ENCODE measurements at regions not wholly inside any gene's neighbourhood (a gene's known extent, or its start where the extent isn't known, plus 50 kb on each side); places are given as distances from the start of the nearest gene placed in this dataset.

DNA sequence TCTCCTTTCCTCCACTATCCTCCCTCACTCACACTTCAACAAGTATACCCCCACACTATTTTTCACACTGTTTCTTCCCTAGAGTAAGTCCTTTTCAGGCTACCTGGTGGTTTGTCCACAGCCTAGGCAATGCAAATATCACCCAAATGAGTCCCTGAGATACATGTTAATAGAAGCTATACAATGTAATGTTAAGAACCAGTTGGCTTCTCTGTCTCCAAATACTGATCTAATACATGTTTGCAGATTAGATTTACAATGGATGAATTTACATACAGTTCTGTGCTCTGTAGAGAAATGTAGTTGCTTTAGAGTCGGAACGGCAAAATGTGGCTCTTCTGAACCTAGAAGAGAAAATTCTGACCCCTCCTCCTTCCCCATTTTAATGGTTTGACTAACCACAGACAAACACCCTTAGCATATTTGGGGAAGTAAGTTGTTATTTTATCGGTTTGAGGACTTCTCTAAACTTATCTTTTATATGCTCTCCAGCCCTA lies 63.6 kb upstream of the MBNL1 start:
- Histone ChIP-seq H4K20me1 (ENCODE audit: insufficient read depth) (no peaks in the 10 kb centered on the region), H3K4me2 (ENCODE audit: unreplicated experiment) (no peak overlapping the region), H3K79me2 (ENCODE audit: insufficient read depth) (no peaks in the 10 kb centered on the region), H3K27ac (no peak overlapping the region), H3F3A (ENCODE audit: insufficient read depth) (peaks cover 10% of the 10 kb centered on the region; the same call in 1 of the 2 replicates), H2AFZ (no peak overlapping the region), H3K9me3 (ENCODE audit: low read depth) (no peaks in the 10 kb centered on the region), H3K27me3 (replicated peaks; ENCODE audit: insufficient read depth) (no peaks in the 10 kb centered on the region), H3K4me3 (no peak overlapping the region), H3K4me1 (ENCODE audit: insufficient read depth) (peaks cover 19% of the 10 kb centered on the region), H3K9me2 (ENCODE audit: insufficient read depth) (no peaks in the 10 kb centered on the region; the same call in 1 of the 2 replicates), H3K9ac (no peak overlapping the region), H3K36me3 (ENCODE audit: low read depth) (no peaks in the 10 kb centered on the region)
- TF ChIP-seq EZH2 (IDR thresholded peaks at IDR 0.05; ENCODE audit: insufficient read depth, poor library complexity, severe bottlenecking) (no peak), EZH2phosphoT487 (IDR thresholded peaks at IDR 0.05; ENCODE audit: insufficient read depth, low read depth) (no peak)
- no peak for DNase-seq
- in situ Hi-C loops (cut with MboI): no loop called here
- WGBS, 2 experiments (ENCODE audit: low coverage in 1 of 2, low lambda C conversion rate in 2 of 2, missing lambda C conversion rate in 2 of 2): 89 to 92% methylated on average over 3 of the region's 3 CpGs

DNA sequence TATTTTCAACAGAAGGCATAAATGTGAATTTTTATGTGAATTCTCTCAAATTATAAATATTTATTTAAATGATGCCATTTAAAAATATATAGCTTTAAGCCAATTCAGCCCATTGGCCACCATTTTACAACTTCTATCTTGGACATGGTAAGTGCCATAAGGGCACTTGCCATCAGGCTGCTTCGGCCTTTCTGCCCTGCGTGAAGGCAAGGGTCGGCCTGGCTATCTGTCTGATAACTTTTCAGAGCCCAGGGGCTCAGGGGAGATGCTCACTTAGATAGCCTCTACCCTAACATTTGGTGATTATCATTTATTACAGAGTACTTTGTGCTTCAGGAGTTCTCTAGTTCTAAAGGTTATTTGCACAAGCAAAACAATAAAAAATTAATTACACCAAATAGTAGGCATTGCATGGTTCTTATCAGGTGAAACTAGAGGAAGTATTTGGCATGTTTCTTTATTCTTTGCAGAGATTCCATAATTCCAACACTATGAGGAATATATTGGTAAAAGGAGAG lies 62.4 kb upstream of the MBNL1 start:
- H3K36me3 ChIP-seq (ENCODE audit: low read depth): no peaks in the 10 kb centered on the region
- no peaks in the 10 kb centered on the region; the same call in 1 of the 2 replicates for H3K9me2 ChIP-seq (ENCODE audit: insufficient read depth)
- peaks cover 10% of the 10 kb centered on the region; the same call in 1 of the 2 replicates for H3F3A ChIP-seq (ENCODE audit: insufficient read depth)
- no peak overlapping the region for H3K4me3 ChIP-seq
- no peak overlapping the region for H2AFZ ChIP-seq
- H3K27ac ChIP-seq: no peak overlapping the region
- no peak for TF ChIP-seq EZH2 (IDR thresholded peaks at IDR 0.05; ENCODE audit: insufficient read depth, poor library complexity, severe bottlenecking)
- TF ChIP-seq EZH2phosphoT487 (IDR thresholded peaks at IDR 0.05; ENCODE audit: insufficient read depth, low read depth): no peak
- in situ Hi-C loops (cut with MboI): no loop called here
- H4K20me1 ChIP-seq (ENCODE audit: insufficient read depth): no peaks in the 10 kb centered on the region
- peaks cover 19% of the 10 kb centered on the region for H3K4me1 ChIP-seq (ENCODE audit: insufficient read depth)
- no peaks in the 10 kb centered on the region for H3K27me3 ChIP-seq (replicated peaks; ENCODE audit: insufficient read depth)
- no peak overlapping the region for H3K9ac ChIP-seq
- 94 to 97% methylated on average over 3 of the region's 3 CpGs for WGBS, 2 experiments (ENCODE audit: low coverage in 1 of 2, low lambda C conversion rate in 2 of 2, missing lambda C conversion rate in 2 of 2)
- H3K79me2 ChIP-seq (ENCODE audit: insufficient read depth): no peaks in the 10 kb centered on the region
- no peak overlapping the region for H3K4me2 ChIP-seq (ENCODE audit: unreplicated experiment)
- H3K9me3 ChIP-seq (ENCODE audit: low read depth): no peaks in the 10 kb centered on the region
- no peak for DNase-seq

DNA sequence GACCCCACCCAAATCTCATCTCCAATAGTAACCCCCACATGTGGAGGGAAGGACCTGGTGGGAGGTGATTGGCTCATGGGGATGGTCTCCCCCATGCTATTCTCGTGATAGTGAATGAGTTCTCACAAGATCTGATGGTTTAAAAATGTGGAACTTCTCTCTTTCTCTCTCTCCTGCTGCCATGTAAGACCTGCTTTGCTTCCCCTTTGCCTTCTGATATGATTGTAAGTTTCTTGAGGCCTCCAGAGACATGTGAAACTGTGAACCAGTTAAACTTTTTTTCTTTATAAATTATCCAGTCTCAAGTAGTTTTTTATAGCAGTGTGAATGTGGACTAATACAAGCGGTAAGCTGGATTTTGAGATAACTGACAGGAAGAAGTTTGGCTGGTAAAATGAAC lies 60.3 kb upstream of the MBNL1 start:
- Histone ChIP-seq H3K4me1 (ENCODE audit: insufficient read depth) (peaks cover 15% of the 10 kb centered on the region), H3K4me3 (no peak overlapping the region), H3K9me3 (ENCODE audit: low read depth) (no peaks in the 10 kb centered on the region), H3K9ac (no peak overlapping the region), H4K20me1 (ENCODE audit: insufficient read depth) (no peaks in the 10 kb centered on the region), H3F3A (ENCODE audit: insufficient read depth) (peaks cover 8% of the 10 kb centered on the region; the same call in 1 of the 2 replicates), H3K27ac (no peak overlapping the region), H2AFZ (no peak overlapping the region), H3K27me3 (replicated peaks; ENCODE audit: insufficient read depth) (no peaks in the 10 kb centered on the region), H3K36me3 (ENCODE audit: low read depth) (no peaks in the 10 kb centered on the region), H3K9me2 (ENCODE audit: insufficient read depth) (no peaks in the 10 kb centered on the region; the same call in 1 of the 2 replicates), H3K79me2 (ENCODE audit: insufficient read depth) (no peaks in the 10 kb centered on the region), H3K4me2 (ENCODE audit: unreplicated experiment) (no peak overlapping the region)
- in situ Hi-C loops (cut with MboI): no loop called here
- TF ChIP-seq EZH2phosphoT487 (IDR thresholded peaks at IDR 0.05; ENCODE audit: insufficient read depth, low read depth) (no peak), EZH2 (IDR thresholded peaks at IDR 0.05; ENCODE audit: insufficient read depth, poor library complexity, severe bottlenecking) (no peak)
- 84 to 87% methylated on average over 2 of the region's 2 CpGs for WGBS, 2 experiments (ENCODE audit: low coverage in 1 of 2, low lambda C conversion rate in 2 of 2, missing lambda C conversion rate in 2 of 2)
- no peak for DNase-seq

DNA sequence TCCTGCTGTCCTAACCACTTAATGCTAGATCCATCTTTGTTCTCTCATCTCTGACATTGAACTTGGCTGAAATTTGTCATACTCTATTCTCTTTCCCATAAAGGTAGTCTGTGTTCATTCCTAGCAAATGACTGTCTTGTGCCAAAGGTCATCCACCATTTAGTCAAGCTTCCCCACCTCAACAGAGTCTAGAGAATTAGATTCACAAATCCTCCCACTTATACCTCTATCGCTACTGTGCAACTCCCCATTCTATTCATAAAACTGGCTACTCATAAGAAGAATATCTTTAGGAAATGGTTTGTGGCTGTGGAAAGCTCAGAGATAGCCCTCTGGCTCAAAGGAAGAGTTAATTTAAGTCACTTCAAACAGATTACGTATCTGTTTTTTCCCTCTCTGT lies 59.7 kb upstream of the MBNL1 start:
- H3K9me2 ChIP-seq (ENCODE audit: insufficient read depth): no peaks in the 10 kb centered on the region; the same call in 1 of the 2 replicates
- 96 to 99% methylated on average over 2 of the region's 2 CpGs for whole genome bisulfite sequencing, 2 experiments (ENCODE audit: low coverage in 1 of 2, low lambda C conversion rate in 2 of 2, missing lambda C conversion rate in 2 of 2)
- no peak overlapping the region for H3K9ac ChIP-seq
- no peak overlapping the region for H2AFZ ChIP-seq
- no peaks in the 10 kb centered on the region for H3K79me2 ChIP-seq (ENCODE audit: insufficient read depth)
- H3F3A ChIP-seq (ENCODE audit: insufficient read depth): peaks cover 2% of the 10 kb centered on the region; the same call in 1 of the 2 replicates
- H3K4me3 ChIP-seq: no peak overlapping the region
- DNase-seq: no peak
- peaks cover 9% of the 10 kb centered on the region for H3K4me1 ChIP-seq (ENCODE audit: insufficient read depth)
- no peaks in the 10 kb centered on the region for H3K27me3 ChIP-seq (replicated peaks; ENCODE audit: insufficient read depth)
- no peak overlapping the region for H3K4me2 ChIP-seq (ENCODE audit: unreplicated experiment)
- no peaks in the 10 kb centered on the region for H3K9me3 ChIP-seq (ENCODE audit: low read depth)
- no peak for TF ChIP-seq EZH2 (IDR thresholded peaks at IDR 0.05; ENCODE audit: insufficient read depth, poor library complexity, severe bottlenecking)
- no peak for TF ChIP-seq EZH2phosphoT487 (IDR thresholded peaks at IDR 0.05; ENCODE audit: insufficient read depth, low read depth)
- no peaks in the 10 kb centered on the region for H4K20me1 ChIP-seq (ENCODE audit: insufficient read depth)
- no peaks in the 10 kb centered on the region for H3K36me3 ChIP-seq (ENCODE audit: low read depth)
- H3K27ac ChIP-seq: no peak overlapping the region
- in situ Hi-C loops (cut with MboI): no loop called here

All from GM23248 (cell line).